Sigmoid colon (tissue), 3 donors: ENCODE measurements at regions not wholly inside any gene's neighbourhood (a gene's known extent, or its start where the extent isn't known, plus 50 kb on each side); places are given as distances from the start of the nearest gene placed in this dataset.

Source experiments
- CTCF ChIP-seq, 4 experiments: fragments of 450-650 bp in 3 of 4; fragments of 200-600 bp in 1 of 4; IDR thresholded peaks; one replicate each; pipeline ENCODE4 v1.5.1; 2016 to 2019; ENCODE audit warnings: antibody characterized with exemption in 4 of 4, mild to moderate bottlenecking in 3 of 4, moderate library complexity in 2 of 4
- POLR2A ChIP-seq, 2 donors: fragments of 450-650 bp; IDR thresholded peaks; one replicate each; pipeline ENCODE4 v1.6.1; 2016; ENCODE audit warnings: antibody characterized with exemption in 2 of 2, mild to moderate bottlenecking in 2 of 2, moderate library complexity in 2 of 2

DNA sequence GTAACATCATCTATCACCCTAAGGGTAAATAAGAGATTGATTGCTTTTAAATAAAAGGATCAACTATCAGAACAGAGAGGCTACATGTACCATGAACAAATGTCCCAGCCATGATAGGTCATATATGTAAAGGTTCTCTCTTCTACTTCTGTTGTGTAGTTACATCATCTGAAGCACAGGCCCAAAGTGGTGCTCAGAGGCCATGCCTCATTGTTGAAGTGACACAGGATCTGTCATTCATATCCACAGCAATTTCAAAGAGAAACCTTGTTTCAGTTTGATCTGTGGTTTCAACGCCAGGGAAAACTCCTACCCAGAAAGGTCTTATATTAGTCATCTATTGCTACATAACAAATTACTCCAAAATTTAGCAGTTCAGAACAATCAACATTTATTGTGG, 269.2 kb upstream of the MAOA start:
- TF ChIP-seq POLR2A (IDR thresholded peaks at IDR 0.05) (no peak), CTCF (IDR thresholded peaks at IDR 0.05) (no peak)
